Natural killer cell (primary cell): ENCODE measurements at regions not wholly inside any gene's neighbourhood (a gene's known extent, or its start where the extent isn't known, plus 50 kb on each side); places are given as distances from the start of the nearest gene placed in this dataset.

Experiments
- ATAC-seq, 3 donors: fragments of 150-1000 bp in 2 of 3; fragments of 200-7000 bp in 1 of 3; cut with Tn5 transposase; 1 replicate in 1 of 3; 2 replicates in 2 of 3; pipeline ENCODE4 v1.10.0; 2021; ENCODE audit warnings: mild to moderate bottlenecking in 2 of 3, moderate library complexity in 2 of 3
- DNase-seq, 2 donors: peaks; one replicate each; pipeline versions ENCODE4 v3.0.0 to v3.0.0-alpha.2; 2013 to 2021; ENCODE audit warnings: mixed read lengths in 1 of 2
- H3K27ac ChIP-seq: one replicate; pipeline ENCODE4 v1.5.1; 2013; ENCODE audit warnings: mild to moderate bottlenecking, low read length
- H3K27me3 ChIP-seq: one replicate; pipeline ENCODE4 v1.6.1; 2013; ENCODE audit warnings: low read length; ENCODE audit not compliant: control insufficient read depth, insufficient read depth
- H3K36me3 ChIP-seq: one replicate; pipeline ENCODE4 v1.6.1; 2013; ENCODE audit warnings: low read length; ENCODE audit not compliant: control insufficient read depth, insufficient read depth
- H3K4me1 ChIP-seq: one replicate; pipeline ENCODE4 v1.6.1; 2013; ENCODE audit warnings: low read length; ENCODE audit not compliant: control insufficient read depth, insufficient read depth
- H3K4me3 ChIP-seq: one replicate; pipeline ENCODE4 v1.5.1; 2013; ENCODE audit warnings: low read length
- H3K9me3 ChIP-seq: one replicate; pipeline ENCODE4 v1.6.1; 2013; ENCODE audit warnings: low read length; ENCODE audit not compliant: control insufficient read depth, insufficient read depth
- H3K27ac Mint-ChIP-seq, 2 donors: one replicate each; pipeline ENCODE4 v1.8.0; 2022; ENCODE audit warnings: mild to moderate bottlenecking in 2 of 2, mixed read lengths in 2 of 2, moderate library complexity in 1 of 2
- H3K27me3 Mint-ChIP-seq, 2 donors: one replicate each; pipeline ENCODE4 v1.8.0; 2022; ENCODE audit warnings: low read depth in 2 of 2, mixed read lengths in 2 of 2
- H3K36me3 Mint-ChIP-seq: one replicate; pipeline ENCODE4 v1.8.0; 2022; ENCODE audit warnings: mixed read lengths
- H3K4me1 Mint-ChIP-seq, 2 donors: one replicate each; pipeline ENCODE4 v1.8.0; 2022; ENCODE audit warnings: mixed read lengths in 2 of 2
- H3K4me3 Mint-ChIP-seq: one replicate; pipeline ENCODE4 v1.8.0; 2022; ENCODE audit warnings: mild to moderate bottlenecking, moderate library complexity, mixed read lengths
- H3K9me3 Mint-ChIP-seq, 2 donors: one replicate each; pipeline ENCODE4 v1.8.0; 2022; ENCODE audit warnings: mixed read lengths in 2 of 2
- WGBS: methylation state at CpG from one replicate; pipeline ENCODE4 v1.1.7; 2013; ENCODE audit warnings: missing lambda C conversion rate; ENCODE audit not compliant: insufficient coverage; 5-methylcytosine and 5-hydroxymethylcytosine counted together
- intact Hi-C: fragments of 100-400 bp; cut with micrococcal nuclease; formaldehyde crosslinking; loops from one replicate; pipeline ENCODE4 v1.14.2; 2022
- TF ChIP-seq, protein P1 (sequence below): fragments of 200-600 bp; IDR thresholded peaks from one replicate; pipeline ENCODE4 v1.8.0; 2022; ENCODE audit warnings: antibody characterized with exemption

GRCh38 chr10:109191341-109191740 lies 732.0 kb downstream of the XPNPEP1 start:
- no peak overlapping the region for H3K27ac Mint-ChIP-seq
- H3K36me3 Mint-ChIP-seq = peaks cover 12% of the 10 kb centered on the region
- peaks cover 16% of the 10 kb centered on the region for H3K9me3 ChIP-seq
- DNase-seq = no peak
- TF ChIP-seq, protein P1, sequence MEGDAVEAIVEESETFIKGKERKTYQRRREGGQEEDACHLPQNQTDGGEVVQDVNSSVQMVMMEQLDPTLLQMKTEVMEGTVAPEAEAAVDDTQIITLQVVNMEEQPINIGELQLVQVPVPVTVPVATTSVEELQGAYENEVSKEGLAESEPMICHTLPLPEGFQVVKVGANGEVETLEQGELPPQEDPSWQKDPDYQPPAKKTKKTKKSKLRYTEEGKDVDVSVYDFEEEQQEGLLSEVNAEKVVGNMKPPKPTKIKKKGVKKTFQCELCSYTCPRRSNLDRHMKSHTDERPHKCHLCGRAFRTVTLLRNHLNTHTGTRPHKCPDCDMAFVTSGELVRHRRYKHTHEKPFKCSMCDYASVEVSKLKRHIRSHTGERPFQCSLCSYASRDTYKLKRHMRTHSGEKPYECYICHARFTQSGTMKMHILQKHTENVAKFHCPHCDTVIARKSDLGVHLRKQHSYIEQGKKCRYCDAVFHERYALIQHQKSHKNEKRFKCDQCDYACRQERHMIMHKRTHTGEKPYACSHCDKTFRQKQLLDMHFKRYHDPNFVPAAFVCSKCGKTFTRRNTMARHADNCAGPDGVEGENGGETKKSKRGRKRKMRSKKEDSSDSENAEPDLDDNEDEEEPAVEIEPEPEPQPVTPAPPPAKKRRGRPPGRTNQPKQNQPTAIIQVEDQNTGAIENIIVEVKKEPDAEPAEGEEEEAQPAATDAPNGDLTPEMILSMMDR = no peak
- no peak overlapping the region for H3K4me3 Mint-ChIP-seq
- H3K27me3 Mint-ChIP-seq = no peaks in the 10 kb centered on the region
- H3K4me3 ChIP-seq = no peak overlapping the region
- H3K4me1 ChIP-seq = no peaks in the 10 kb centered on the region
- 85% methylated on average over 4 of the region's 5 CpGs for WGBS
- H3K27ac ChIP-seq = no peak overlapping the region
- intact Hi-C loops = no loop called here
- no peaks in the 10 kb centered on the region for H3K36me3 ChIP-seq
- H3K4me1 Mint-ChIP-seq = no peaks in the 10 kb centered on the region
- no peaks in the 10 kb centered on the region for H3K27me3 ChIP-seq
- H3K9me3 Mint-ChIP-seq = peaks cover 21 to 33% of the 10 kb centered on the region in 2 donors
- no peak for ATAC-seq

DNA sequence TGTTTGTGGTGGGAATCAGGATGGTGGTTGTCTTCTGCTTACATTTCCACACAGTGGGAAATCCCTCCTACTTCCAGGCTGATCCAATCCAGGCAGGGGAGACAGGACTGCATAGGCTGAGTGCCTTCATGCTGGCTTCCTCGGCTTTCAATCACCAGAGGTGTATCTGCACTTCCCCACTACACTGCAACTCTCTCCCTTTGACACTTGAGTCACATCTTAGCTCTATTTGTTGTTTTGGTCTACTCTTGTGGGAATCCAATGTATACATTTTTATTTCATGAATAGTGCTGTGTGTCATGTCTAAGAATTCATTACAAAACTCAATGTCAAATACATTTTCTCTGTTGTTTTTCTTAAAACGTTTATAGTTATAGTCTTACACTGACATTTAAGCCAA lies 735.6 kb downstream of the XPNPEP1 start:
- ATAC-seq = no peak
- 0% methylated on average over 1 of the region's 2 CpGs for WGBS

GRCh38 chr10:109183366-109183765 lies 739.9 kb downstream of the XPNPEP1 start:
- Mint-ChIP-seq H3K27me3 (no peaks in the 10 kb centered on the region), H3K36me3 (peaks cover 10% of the 10 kb centered on the region), H3K4me3 (no peak overlapping the region), H3K27ac (no peak overlapping the region), H3K9me3 (peaks cover 15 to 25% of the 10 kb centered on the region in 2 donors), H3K4me1 (no peaks in the 10 kb centered on the region)
- intact Hi-C loops = no loop called here
- TF ChIP-seq, protein P1 = no peak
- Histone ChIP-seq H3K27me3 (no peaks in the 10 kb centered on the region), H3K4me3 (no peak overlapping the region), H3K4me1 (no peaks in the 10 kb centered on the region), H3K36me3 (no peaks in the 10 kb centered on the region), H3K27ac (no peak overlapping the region), H3K9me3 (peaks cover 27% of the 10 kb centered on the region)
- ATAC-seq (no peak), DNase-seq (no peak)

More for the DNA sequence above, 735.6 kb downstream of the XPNPEP1 start:
- TF ChIP-seq, protein P1 = no peak
- H3K27me3 ChIP-seq = no peaks in the 10 kb centered on the region
- peaks cover 22% of the 10 kb centered on the region for H3K36me3 Mint-ChIP-seq
- no peak for DNase-seq
- peaks cover 23% of the 10 kb centered on the region for H3K9me3 ChIP-seq
- no peak overlapping the region for H3K4me3 Mint-ChIP-seq
- H3K27me3 Mint-ChIP-seq = no peaks in the 10 kb centered on the region
- no peaks in the 10 kb centered on the region for H3K4me1 ChIP-seq
- intact Hi-C loops = no loop called here
- H3K27ac Mint-ChIP-seq = no peak overlapping the region
- no peak overlapping the region for H3K27ac ChIP-seq
- H3K9me3 Mint-ChIP-seq = peaks cover 21 to 36% of the 10 kb centered on the region in 2 donors
- no peak overlapping the region for H3K4me3 ChIP-seq
- no peaks in the 10 kb centered on the region for H3K4me1 Mint-ChIP-seq
- H3K36me3 ChIP-seq = no peaks in the 10 kb centered on the region

DNA sequence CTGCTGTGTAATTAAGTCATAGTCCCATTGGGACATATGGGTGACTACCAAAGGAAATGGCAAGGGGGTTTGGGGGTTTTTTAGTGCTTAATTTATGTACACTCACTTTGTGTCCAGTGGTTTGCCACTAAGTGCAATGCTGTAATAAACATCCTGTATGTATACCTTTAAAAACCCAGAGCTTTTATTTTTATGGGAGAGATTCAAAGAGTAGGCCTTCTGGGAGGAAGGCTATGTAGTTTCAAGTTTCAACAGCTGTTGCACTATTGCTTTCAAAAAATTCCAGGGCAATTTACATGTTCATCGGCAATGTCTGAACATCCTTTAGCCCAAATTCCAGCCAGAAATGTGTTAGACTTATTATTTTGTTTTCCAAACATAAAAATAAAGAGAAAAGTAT lies 744.7 kb downstream of the XPNPEP1 start:
- Histone ChIP-seq H3K27ac (no peak overlapping the region), H3K36me3 (no peaks in the 10 kb centered on the region), H3K27me3 (no peaks in the 10 kb centered on the region), H3K4me1 (no peaks in the 10 kb centered on the region), H3K4me3 (no peak overlapping the region), H3K9me3 (peaks cover 13% of the 10 kb centered on the region)
- Mint-ChIP-seq H3K4me3 (no peak overlapping the region), H3K27me3 (no peaks in the 10 kb centered on the region), H3K4me1 (no peaks in the 10 kb centered on the region), H3K27ac (no peak overlapping the region), H3K9me3 (peaks cover 9 to 16% of the 10 kb centered on the region in 2 donors), H3K36me3 (no peaks in the 10 kb centered on the region)
- WGBS = 100% methylated on average over 1 of the region's 1 CpG
- no peak for ATAC-seq
- TF ChIP-seq, protein P1 = no peak
- no peak for DNase-seq
- intact Hi-C loops = no loop called here
